HS-5 (cell line): ENCODE measurements at regions not wholly inside any gene's neighbourhood (a gene's known extent, or its start where the extent isn't known, plus 50 kb on each side); places are given as distances from the start of the nearest gene placed in this dataset.
"Not testable (repeated sequence)": the region's sequence is repeated elsewhere in the genome, so short reads cannot be mapped to it uniquely, and the experiment has no call there.

Experiments used
- DNase-seq: peaks from one replicate; pipeline ENCODE4 v3.0.0-alpha.2; 2012; ENCODE audit warnings: low read depth

GRCh38 chr15:96818861-96819260 lies 488.4 kb downstream of the NR2F2 start:
- no peak for DNase-seq

DNA sequence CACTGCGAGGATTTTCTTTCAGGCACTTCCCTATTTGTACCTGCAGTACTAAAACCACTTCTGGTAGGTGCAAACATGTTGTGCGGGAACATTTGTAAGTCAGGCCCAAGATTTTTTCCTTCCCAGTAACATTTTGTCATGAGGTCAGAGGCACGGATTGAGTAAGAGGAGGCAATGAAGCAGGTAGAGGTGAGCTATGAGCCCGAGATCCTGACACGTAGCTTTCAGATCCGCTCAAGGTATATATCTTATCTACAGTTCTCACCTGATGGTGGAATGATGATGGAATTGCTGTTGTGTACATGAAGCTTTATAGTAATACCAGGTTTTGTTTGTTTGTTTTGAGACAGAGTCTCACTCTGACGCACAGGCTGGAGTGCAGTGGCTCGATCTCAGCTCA lies 497.5 kb downstream of the NR2F2 start:
- DNase-seq: no peak

- DNase-seq: no peak
Observed at GRCh38 chr15:96837241-96837970, 506.9 kb downstream of the NR2F2 start.

- DNase-seq: peak; percentile 1
Observed at GRCh38 chr15:96838081-96838480, 507.6 kb downstream of the NR2F2 start.

DNA sequence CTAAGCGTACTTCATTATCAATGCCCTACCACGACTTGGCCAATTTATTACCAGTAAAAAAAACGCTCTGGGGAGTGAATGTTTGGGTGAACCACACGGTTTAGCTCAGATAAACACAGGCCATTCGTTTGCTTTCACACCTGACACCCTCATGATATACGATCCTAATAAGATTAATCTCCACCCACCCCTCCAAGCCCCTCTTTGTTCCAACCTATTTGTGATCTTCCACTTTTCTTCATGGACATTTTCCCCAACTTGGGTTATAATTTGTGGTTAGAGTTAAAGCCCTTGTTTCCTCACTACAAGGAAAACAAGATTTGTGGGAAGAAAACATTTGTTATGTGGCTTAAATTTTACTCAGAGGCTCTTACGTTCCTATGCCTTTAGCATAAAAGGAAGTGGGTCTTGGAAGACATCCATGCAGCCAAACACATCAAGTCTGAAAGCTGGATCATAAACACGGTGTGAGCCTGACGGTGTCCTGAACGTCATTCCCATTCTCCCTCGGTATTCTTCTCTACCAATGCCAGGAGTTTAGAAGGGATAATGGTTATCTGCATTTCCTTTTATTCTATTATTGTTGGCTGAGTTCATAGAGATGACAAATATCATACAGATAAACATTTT lies 518.9 kb downstream of the NR2F2 start:
- DNase-seq: no peak

DNA sequence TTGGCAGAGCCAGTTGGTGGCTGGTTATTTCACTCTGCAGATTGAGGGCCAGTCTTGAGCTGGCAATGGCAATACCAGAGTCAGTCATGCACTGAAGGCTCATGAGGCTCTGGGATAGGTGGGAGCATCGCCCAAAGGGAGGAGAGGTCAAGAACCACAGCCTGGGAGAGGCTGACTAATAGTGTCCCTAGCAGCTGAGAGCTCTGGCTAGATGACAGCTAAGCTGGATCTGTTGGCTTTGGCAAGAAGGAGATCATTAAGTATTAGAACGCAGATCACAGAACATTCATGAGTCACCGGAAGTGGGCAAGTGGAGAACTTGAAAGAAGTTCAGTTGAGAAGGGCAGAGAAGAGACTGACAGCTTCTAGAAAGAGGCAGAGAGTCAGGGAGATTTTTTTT lies 521.1 kb downstream of the NR2F2 start:
- peak; percentile 28 for DNase-seq

- no peak for DNase-seq
Observed at GRCh38 chr15:96858694-96859093, 528.2 kb downstream of the NR2F2 start.

DNA sequence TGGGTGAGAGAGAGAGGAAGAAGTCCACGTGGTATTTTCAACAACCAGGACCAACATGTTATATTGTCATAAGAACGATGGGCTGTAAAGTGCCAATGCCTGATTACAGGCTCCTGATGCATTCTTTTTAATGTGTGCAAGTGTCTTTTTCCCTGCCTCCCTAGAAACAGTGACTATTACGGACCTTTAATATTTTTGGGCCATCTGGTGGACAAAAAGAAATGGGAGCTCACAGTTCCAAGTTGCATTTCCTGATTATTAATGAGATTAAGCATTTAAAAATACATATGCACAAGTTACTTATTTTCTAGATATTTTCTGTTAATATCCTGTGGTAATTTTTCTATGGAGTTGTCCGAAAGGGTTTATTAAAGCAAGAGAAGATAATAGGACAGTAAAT lies 530.2 kb downstream of the NR2F2 start:
- DNase-seq: no peak

DNA sequence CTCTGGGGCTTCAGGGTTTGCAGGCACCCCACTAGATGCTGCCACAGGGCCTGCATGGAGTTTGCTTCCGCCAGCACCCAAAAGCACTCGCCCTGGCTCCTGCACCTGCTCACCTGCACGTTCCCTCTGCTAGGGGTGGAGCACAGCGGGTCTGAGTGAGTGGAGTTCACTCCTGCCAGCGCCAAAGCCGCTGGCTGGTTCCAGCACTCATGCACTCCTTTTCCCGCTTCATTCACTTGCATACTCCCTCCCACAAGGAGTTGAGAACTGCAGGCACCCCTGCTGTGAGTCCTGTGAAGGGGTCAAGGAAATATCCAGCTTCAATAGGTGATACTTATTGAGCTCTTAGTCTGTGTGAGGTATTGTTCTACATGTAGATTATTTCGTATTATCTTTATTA lies 537.5 kb downstream of the NR2F2 start:
- no peak for DNase-seq

- no peak for DNase-seq
Observed at GRCh38 chr15:96869122-96869521, 538.6 kb downstream of the NR2F2 start.

GRCh38 chr15:96869790-96870189 lies 539.3 kb downstream of the NR2F2 start:
- no peak for DNase-seq

GRCh38 chr15:96870580-96870979 lies 540.1 kb downstream of the NR2F2 start:
- DNase-seq: no peak

GRCh38 chr15:96877442-96877841 lies 546.9 kb downstream of the NR2F2 start:
- DNase-seq: not testable (repeated sequence)

- no peak for DNase-seq
Observed at GRCh38 chr15:96878129-96878528, 547.6 kb downstream of the NR2F2 start.

GRCh38 chr15:96882121-96882772 lies 551.7 kb downstream of the NR2F2 start:
- DNase-seq: no peak

GRCh38 chr15:96887730-96888129 lies 557.2 kb downstream of the NR2F2 start:
- DNase-seq: no peak

- DNase-seq: no peak
Observed at GRCh38 chr15:96888764-96889163, 558.3 kb downstream of the NR2F2 start.

DNA sequence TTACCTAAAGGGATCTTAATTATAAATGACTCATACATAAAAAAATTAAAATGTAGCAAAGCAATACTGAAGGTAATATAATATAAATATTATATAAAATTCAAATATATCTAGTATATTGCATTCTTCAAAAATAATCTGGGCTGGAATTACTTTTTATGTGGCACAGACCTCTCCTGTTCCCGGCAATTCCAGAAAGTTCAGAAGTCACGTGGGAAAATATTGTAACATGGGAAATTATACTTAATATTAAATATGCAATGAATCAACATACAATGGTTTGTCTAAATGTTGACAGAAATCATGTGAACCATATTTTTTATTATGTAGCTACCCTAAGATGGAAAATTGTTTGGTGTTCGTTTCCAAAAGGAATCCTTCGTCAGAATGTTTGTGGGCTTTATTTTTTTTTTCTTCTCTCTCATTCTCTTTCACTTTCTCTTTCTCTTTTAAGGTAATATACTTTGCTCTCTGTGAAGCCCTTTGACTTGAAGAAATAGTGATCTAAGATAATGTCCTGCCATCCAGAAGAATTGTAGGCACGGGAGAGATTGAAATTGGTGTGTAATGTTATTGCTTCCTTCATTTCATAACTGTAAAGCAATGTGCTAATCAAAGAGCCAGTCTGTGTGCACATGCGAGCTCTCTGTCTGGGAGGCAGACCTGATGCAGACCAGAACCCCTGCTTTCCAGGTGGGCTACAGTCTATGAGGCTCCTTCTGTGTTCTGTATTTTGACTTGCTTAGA lies 559.4 kb downstream of the NR2F2 start:
- DNase-seq: no peak

DNA sequence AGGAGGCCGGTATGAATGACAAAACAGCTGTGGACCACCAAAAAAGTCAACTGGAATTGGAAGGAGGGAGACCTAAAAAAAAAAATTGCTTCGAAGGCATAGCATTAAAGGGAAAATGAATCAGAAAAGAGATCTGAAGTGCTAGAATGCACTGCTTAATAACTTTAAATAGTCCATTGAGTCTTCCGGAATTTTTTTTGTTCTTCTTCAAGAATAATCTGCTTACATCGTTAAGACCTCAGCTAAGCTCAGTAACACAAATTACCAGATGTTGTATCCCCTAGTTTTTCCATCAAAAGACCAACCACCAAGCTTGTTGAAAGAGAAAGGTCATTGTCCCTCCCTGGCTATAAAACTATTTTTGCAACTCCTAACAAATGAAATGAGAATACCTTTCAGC lies 560.5 kb downstream of the NR2F2 start:
- no peak for DNase-seq

DNA sequence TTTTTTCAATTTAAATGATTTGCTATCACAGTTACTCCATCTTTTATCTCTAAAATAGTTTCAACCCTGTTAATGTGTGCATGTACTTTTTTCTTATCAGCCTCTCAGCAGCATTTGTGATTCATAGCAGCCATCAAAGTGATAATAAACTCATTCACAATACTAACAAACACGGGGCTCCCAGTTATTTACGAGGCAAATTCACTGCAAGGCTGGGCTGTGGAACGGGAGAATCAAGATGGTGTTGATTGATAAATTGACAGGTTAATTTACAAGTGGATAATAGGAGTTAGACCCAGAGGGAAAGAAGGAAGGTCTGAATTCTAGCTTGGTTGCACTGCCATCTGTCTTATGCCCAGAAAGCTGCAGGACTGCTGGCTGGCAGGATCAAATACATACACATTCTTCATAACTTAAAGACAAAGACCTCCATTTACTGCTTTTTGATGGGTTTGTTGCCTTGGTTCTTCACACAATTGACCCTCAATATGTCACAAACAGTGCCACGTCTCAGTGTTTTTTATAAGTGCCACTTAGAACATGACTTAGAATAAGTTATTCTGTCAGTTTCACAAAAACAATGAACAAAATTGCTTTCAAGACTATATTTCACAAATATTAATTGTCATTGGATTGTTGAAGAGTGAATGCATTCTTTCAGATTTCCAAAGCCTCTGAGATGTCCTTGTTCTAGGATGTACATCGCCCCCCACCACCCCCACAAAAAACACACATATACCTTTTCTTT lies 562.8 kb downstream of the NR2F2 start:
- no peak for DNase-seq

DNA sequence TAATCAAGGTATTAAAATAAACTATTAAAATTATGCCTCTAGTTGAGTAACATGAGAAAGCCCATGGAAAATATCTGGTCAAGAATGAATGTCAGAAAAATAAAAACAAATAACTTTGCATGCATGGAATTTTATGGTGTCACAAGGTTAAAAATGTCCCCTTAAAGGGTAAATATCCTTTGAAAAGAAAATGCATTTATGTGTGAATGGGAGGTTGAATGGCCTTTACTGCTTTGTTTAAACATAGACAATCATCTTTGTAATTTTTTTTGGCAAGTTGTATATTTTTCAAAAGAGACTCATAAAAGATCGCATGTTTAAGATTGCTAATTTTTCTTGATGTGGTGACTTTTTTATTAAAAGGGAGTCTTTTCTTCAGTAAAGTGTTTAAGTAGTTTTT lies 564.2 kb downstream of the NR2F2 start:
- DNase-seq: no peak

- DNase-seq: no peak
Observed at GRCh38 chr15:96896766-96897165, 566.3 kb downstream of the NR2F2 start.
